ENCODE measurements at regions not wholly inside any gene's neighbourhood (a gene's known extent, or its start where the extent isn't known, plus 50 kb on each side); places are given as distances from the start of the nearest gene placed in this dataset.
"Not testable (repeated sequence)": the region's sequence is repeated elsewhere in the genome, so short reads cannot be mapped to it uniquely, and the experiment has no call there.

- H3K27me3 Mint-ChIP-seq (ENCODE audit: insufficient read depth, unreplicated experiment), result no peaks in the 10 kb centered on the region
- ChIA-PET CTCF (no interaction called here), POLR2A (no interaction called here)
- H3K9me3 Mint-ChIP-seq (ENCODE audit: unreplicated experiment), result no peaks in the 10 kb centered on the region
- no peaks in the 10 kb centered on the region for H3K27me3 ChIP-seq (replicated peaks; ENCODE audit: control insufficient read depth, insufficient read depth, low read length)
- BruUV-seq (replicated peaks), result no TSS peak
- H3K4me3 ChIP-seq (ENCODE audit: low read depth, low read length), result no peak overlapping the region
- H3K36me3 ChIP-seq (ENCODE audit: control insufficient read depth, insufficient read depth, low read length), result no peaks in the 10 kb centered on the region
- no peaks in the 10 kb centered on the region for H3K9me3 ChIP-seq
- DNase-seq, result peak in 1 of 2 experiments; percentile 16
- no peaks in the 10 kb centered on the region for H3K4me1 Mint-ChIP-seq (ENCODE audit: low read depth, unreplicated experiment)
- H3K4me1 ChIP-seq, result no peaks in the 10 kb centered on the region
- no peak overlapping the region for H3K4me3 Mint-ChIP-seq (ENCODE audit: unreplicated experiment)
- H3K27ac Mint-ChIP-seq (ENCODE audit: unreplicated experiment), result no peak overlapping the region
- intact Hi-C loops (cut with micrococcal nuclease; ENCODE audit: unreplicated experiment), result no loop called here
- TF ChIP-seq CTCF (IDR thresholded peaks at IDR 0.05; ENCODE audit: insufficient read depth in 1 of 2, low read depth in 1 of 2, low read length in 1 of 2, severe bottlenecking in 1 of 2, unreplicated experiment in 1 of 2), result no peak
- H3K36me3 Mint-ChIP-seq (ENCODE audit: insufficient read depth, unreplicated experiment), result no peaks in the 10 kb centered on the region
Observed at GRCh38 chr16:35102780-35103403, 1643.5 kb downstream of the TP53TG3F start.

GRCh38 chr16:35111772-35112171, 1652.4 kb downstream of the TP53TG3F start:
- H3K36me3 Mint-ChIP-seq (ENCODE audit: insufficient read depth, unreplicated experiment); intact Hi-C loops (cut with micrococcal nuclease; ENCODE audit: unreplicated experiment); H3K36me3 ChIP-seq (ENCODE audit: control insufficient read depth, insufficient read depth, low read length); CTCF ChIA-PET; H3K27me3 Mint-ChIP-seq (ENCODE audit: insufficient read depth, unreplicated experiment); POLR2A ChIA-PET; H3K9me3 ChIP-seq; H3K9me3 Mint-ChIP-seq (ENCODE audit: unreplicated experiment); H3K27ac Mint-ChIP-seq (ENCODE audit: unreplicated experiment); H3K4me1 ChIP-seq; H3K27me3 ChIP-seq (replicated peaks; ENCODE audit: control insufficient read depth, insufficient read depth, low read length); H3K4me3 ChIP-seq (ENCODE audit: low read depth, low read length); H3K4me1 Mint-ChIP-seq (ENCODE audit: low read depth, unreplicated experiment); H3K4me3 Mint-ChIP-seq (ENCODE audit: unreplicated experiment); BruUV-seq (replicated peaks); DNase-seq: not testable (repeated sequence)

GRCh38 chr16:35131429-35131828, 1672.0 kb downstream of the TP53TG3F start:
- no peaks in the 10 kb centered on the region for H3K4me1 ChIP-seq

More at GRCh38 chr16:35131429-35131828, 1672.0 kb downstream of the TP53TG3F start:
- TF ChIP-seq CTCF (IDR thresholded peaks at IDR 0.05; ENCODE audit: insufficient read depth in 1 of 2, low read depth in 1 of 2, low read length in 1 of 2, severe bottlenecking in 1 of 2, unreplicated experiment in 1 of 2), result no peak
- H3K36me3 ChIP-seq (ENCODE audit: control insufficient read depth, insufficient read depth, low read length), result no peaks in the 10 kb centered on the region
- Mint-ChIP-seq H3K36me3 (ENCODE audit: insufficient read depth, unreplicated experiment) (no peaks in the 10 kb centered on the region), H3K4me1 (ENCODE audit: low read depth, unreplicated experiment) (no peaks in the 10 kb centered on the region), H3K27me3 (ENCODE audit: insufficient read depth, unreplicated experiment) (no peaks in the 10 kb centered on the region), H3K4me3 (ENCODE audit: unreplicated experiment) (no peak overlapping the region), H3K27ac (ENCODE audit: unreplicated experiment) (no peak overlapping the region), H3K9me3 (ENCODE audit: unreplicated experiment) (peaks cover under 1% of the 10 kb centered on the region)
- ChIA-PET POLR2A (no interaction called here), CTCF (no interaction called here)
- intact Hi-C loops (cut with micrococcal nuclease; ENCODE audit: unreplicated experiment), result no loop called here
- no peaks in the 10 kb centered on the region for H3K9me3 ChIP-seq
- DNase-seq, result no peak
- BruUV-seq (replicated peaks), result no TSS peak
- no peaks in the 10 kb centered on the region for H3K27me3 ChIP-seq (replicated peaks; ENCODE audit: control insufficient read depth, insufficient read depth, low read length)
- H3K4me3 ChIP-seq (ENCODE audit: low read depth, low read length), result no peak overlapping the region
